ENCODE measurements at regions not wholly inside any gene's neighbourhood (a gene's known extent, or its start where the extent isn't known, plus 50 kb on each side); places are given as distances from the start of the nearest gene placed in this dataset.
A peak's percentile ranks its signal among the peaks of the same experiment; 100 is the strongest.

DNA sequence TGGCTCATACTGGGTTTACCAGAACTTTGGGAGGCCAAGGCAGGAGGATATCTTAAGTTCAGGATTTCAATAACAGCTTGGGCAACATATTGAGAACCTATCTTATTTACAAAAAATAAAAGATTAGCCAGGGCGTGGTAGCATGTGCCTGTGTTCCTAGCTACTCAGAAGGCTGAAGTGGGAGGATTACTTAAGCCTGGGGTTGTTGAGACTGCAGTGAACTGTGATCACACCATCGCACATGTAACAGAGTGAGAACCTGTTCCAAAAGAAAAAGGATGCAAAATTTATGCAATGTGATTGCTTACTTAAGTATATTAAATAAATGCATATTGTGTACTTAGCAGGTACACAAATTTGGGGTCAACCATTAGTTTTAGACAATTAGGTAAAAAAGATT is 768.9 kb upstream of the CDH7 start:
- Histone ChIP-seq H3K36me3 (ENCODE audit: control insufficient read depth in 2 of 2, insufficient read depth in 2 of 2, low read length in 1 of 2) (no peaks in the 10 kb centered on the region), H3K27me3 (ENCODE audit: control insufficient read depth in 2 of 2, insufficient read depth in 1 of 2, low read length in 1 of 2) (no peaks in the 10 kb centered on the region), H3K27ac (ENCODE audit: low read depth in 1 of 2, low read length in 1 of 2) (no peak overlapping the region), H3K4me3 (ENCODE audit: low read length in 2 of 2) (no peak overlapping the region), H3K9me3 (ENCODE audit: control insufficient read depth in 2 of 2, insufficient read depth in 1 of 2, low read length in 1 of 2) (peaks cover 0 to 4% of the 10 kb centered on the region in 2 donors), H3K4me1 (ENCODE audit: control insufficient read depth in 2 of 2, insufficient read depth in 2 of 2, low read length in 2 of 2) (no peaks in the 10 kb centered on the region)
- no peak for DNase-seq (ENCODE audit: low read depth in 6 of 9, low spot score in 9 of 9)
- WGBS = 90% methylated on average over 2 of the region's 2 CpGs

DNA sequence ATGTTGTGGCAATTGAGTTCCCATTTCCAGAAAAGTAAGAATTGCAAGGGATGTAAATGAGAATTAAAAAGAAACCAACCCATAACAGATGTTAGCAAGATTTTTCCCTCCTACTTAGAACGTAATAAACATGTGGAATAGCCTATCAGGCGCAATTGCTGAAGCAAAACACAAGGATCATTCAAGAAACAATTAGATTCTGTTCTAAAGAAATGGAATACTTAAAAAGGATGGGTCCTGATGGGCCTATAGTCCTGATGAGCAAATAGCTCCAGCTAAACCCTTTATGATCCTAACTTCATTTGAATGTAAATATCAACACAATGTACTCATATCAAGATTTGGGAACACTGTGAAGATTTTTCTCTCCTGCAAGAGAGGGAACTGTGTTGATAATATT is 771.0 kb upstream of the CDH7 start:
- Histone ChIP-seq H3K27me3 (ENCODE audit: control insufficient read depth in 2 of 2, insufficient read depth in 1 of 2, low read length in 1 of 2) (no peaks in the 10 kb centered on the region), H3K9me3 (ENCODE audit: control insufficient read depth in 2 of 2, insufficient read depth in 1 of 2, low read length in 1 of 2) (peaks cover 0 to 4% of the 10 kb centered on the region in 2 donors), H3K4me3 (ENCODE audit: low read length in 2 of 2) (no peak overlapping the region), H3K4me1 (ENCODE audit: control insufficient read depth in 2 of 2, insufficient read depth in 2 of 2, low read length in 2 of 2) (no peaks in the 10 kb centered on the region), H3K27ac (ENCODE audit: low read depth in 1 of 2, low read length in 1 of 2) (no peak overlapping the region), H3K36me3 (ENCODE audit: control insufficient read depth in 2 of 2, insufficient read depth in 2 of 2, low read length in 1 of 2) (no peaks in the 10 kb centered on the region)
- 86% methylated on average over 2 of the region's 2 CpGs for WGBS
- DNase-seq (ENCODE audit: low read depth in 6 of 9, low spot score in 9 of 9) = no peak

- no peaks in the 10 kb centered on the region for H3K27me3 ChIP-seq (ENCODE audit: control insufficient read depth in 2 of 2, insufficient read depth in 1 of 2, low read length in 1 of 2)
- DNase-seq (ENCODE audit: low read depth in 6 of 9, low spot score in 9 of 9) = peak in 1 of 9 donors; percentile 7
- H3K27ac ChIP-seq (ENCODE audit: low read depth in 1 of 2, low read length in 1 of 2) = no peak overlapping the region
- no peaks in the 10 kb centered on the region for H3K9me3 ChIP-seq (ENCODE audit: control insufficient read depth in 2 of 2, insufficient read depth in 1 of 2, low read length in 1 of 2)
- no peaks in the 10 kb centered on the region for H3K4me1 ChIP-seq (ENCODE audit: control insufficient read depth in 2 of 2, insufficient read depth in 2 of 2, low read length in 2 of 2)
- H3K4me3 ChIP-seq (ENCODE audit: low read length in 2 of 2) = no peak overlapping the region
- WGBS = 91% methylated on average over 8 of the region's 8 CpGs
- H3K36me3 ChIP-seq (ENCODE audit: control insufficient read depth in 2 of 2, insufficient read depth in 2 of 2, low read length in 1 of 2) = no peaks in the 10 kb centered on the region
Observed at GRCh38 chr18:64974391-64975125, 776.3 kb upstream of the CDH7 start.

DNA sequence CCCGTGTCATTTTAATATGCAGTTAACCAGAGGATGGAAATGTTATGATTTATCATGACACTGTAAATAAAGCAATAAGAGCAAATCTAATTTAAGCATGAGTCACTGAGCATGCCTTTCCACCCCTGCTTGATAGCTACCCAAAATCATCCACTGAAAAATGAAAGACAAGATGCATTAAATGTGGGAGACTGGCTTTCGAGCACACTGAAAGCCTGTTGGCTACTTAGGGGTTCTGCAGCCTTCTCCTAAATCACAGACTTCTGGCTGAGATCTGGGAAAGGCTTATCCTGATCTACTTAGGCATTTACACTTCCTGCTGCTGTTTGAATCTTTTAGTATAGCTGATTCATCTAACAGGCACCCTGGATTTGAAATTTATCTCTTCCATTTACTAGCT is 778.3 kb upstream of the CDH7 start:
- Histone ChIP-seq H3K4me3 (ENCODE audit: low read length in 2 of 2) (no peak overlapping the region), H3K9me3 (ENCODE audit: control insufficient read depth in 2 of 2, insufficient read depth in 1 of 2, low read length in 1 of 2) (no peaks in the 10 kb centered on the region), H3K27me3 (ENCODE audit: control insufficient read depth in 2 of 2, insufficient read depth in 1 of 2, low read length in 1 of 2) (no peaks in the 10 kb centered on the region), H3K4me1 (ENCODE audit: control insufficient read depth in 2 of 2, insufficient read depth in 2 of 2, low read length in 2 of 2) (no peaks in the 10 kb centered on the region), H3K36me3 (ENCODE audit: control insufficient read depth in 2 of 2, insufficient read depth in 2 of 2, low read length in 1 of 2) (no peaks in the 10 kb centered on the region), H3K27ac (ENCODE audit: low read depth in 1 of 2, low read length in 1 of 2) (no peak overlapping the region)
- no peak for DNase-seq (ENCODE audit: low read depth in 6 of 9, low spot score in 9 of 9)
- WGBS = 81% methylated on average over 2 of the region's 2 CpGs

DNA sequence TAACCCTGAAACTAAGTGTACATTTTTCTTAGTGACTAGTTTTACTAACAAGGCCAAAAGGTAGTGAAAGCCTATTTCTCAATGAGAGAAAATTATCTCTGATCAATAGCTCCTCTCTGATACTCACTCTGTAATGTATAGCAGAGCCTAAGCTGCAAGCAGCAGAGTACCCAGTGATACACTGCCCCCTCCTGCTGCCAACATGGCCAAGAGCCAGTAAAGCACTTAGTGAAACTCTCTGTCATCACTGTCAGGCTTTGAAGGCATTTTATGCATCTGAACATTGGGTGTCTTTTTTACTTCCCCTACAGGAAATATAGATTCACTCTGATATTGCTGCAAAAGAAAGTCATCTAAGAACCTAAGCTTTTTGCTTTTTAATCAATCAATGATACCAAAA is 784.1 kb upstream of the CDH7 start:
- Histone ChIP-seq H3K4me1 (ENCODE audit: control insufficient read depth in 2 of 2, insufficient read depth in 2 of 2, low read length in 2 of 2) (no peaks in the 10 kb centered on the region), H3K27me3 (ENCODE audit: control insufficient read depth in 2 of 2, insufficient read depth in 1 of 2, low read length in 1 of 2) (no peaks in the 10 kb centered on the region), H3K4me3 (ENCODE audit: low read length in 2 of 2) (no peak overlapping the region), H3K36me3 (ENCODE audit: control insufficient read depth in 2 of 2, insufficient read depth in 2 of 2, low read length in 1 of 2) (no peaks in the 10 kb centered on the region), H3K9me3 (ENCODE audit: control insufficient read depth in 2 of 2, insufficient read depth in 1 of 2, low read length in 1 of 2) (no peaks in the 10 kb centered on the region), H3K27ac (ENCODE audit: low read depth in 1 of 2, low read length in 1 of 2) (no peak overlapping the region)
- DNase-seq (ENCODE audit: low read depth in 6 of 9, low spot score in 9 of 9) = no peak

DNA sequence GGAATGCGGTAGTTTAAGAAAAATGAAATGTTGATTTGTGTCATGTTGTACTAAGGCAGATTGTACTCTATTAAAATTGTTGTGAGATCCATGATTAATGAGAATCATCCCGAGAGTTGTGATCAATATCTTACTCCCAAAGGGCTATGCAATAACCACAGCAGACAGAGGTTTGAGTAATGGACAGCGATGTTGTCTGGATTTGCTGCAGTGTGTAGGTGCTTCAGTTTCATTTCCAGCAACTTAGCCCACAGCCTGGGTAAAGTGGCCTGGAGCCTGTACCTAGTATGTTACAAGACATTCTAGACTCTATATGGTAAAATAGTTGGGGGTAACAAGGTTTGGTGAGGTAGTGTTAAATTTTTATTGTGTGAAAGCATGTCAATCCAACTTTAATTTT is 794.3 kb upstream of the CDH7 start:
- Histone ChIP-seq H3K4me1 (ENCODE audit: control insufficient read depth in 2 of 2, insufficient read depth in 2 of 2, low read length in 2 of 2) (no peaks in the 10 kb centered on the region), H3K4me3 (ENCODE audit: low read length in 2 of 2) (no peak overlapping the region), H3K27ac (ENCODE audit: low read depth in 1 of 2, low read length in 1 of 2) (no peak overlapping the region), H3K9me3 (ENCODE audit: control insufficient read depth in 2 of 2, insufficient read depth in 1 of 2, low read length in 1 of 2) (no peaks in the 10 kb centered on the region), H3K36me3 (ENCODE audit: control insufficient read depth in 2 of 2, insufficient read depth in 2 of 2, low read length in 1 of 2) (no peaks in the 10 kb centered on the region), H3K27me3 (ENCODE audit: control insufficient read depth in 2 of 2, insufficient read depth in 1 of 2, low read length in 1 of 2) (no peaks in the 10 kb centered on the region)
- DNase-seq (ENCODE audit: low read depth in 6 of 9, low spot score in 9 of 9) = no peak
- WGBS = 93% methylated on average over 3 of the region's 3 CpGs

DNA sequence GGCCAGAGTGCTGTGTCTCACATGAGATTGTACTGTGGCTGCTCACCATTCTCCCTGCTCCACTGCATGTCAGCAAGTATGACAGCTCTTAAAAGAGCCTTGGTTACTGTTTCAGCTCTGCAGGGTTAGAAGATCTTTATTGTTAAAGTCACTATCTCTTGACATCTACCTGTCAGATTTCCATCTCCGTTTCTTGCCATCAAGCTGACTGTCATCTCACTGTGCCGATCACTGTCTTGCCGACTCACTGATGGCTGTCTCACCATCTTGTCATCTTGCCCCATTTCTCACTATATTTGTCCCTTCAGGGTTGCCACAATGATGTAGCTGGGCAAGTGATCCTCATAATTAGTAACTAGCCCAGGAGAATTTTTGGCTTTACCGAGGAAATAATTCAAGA is 800.9 kb upstream of the CDH7 start:
- no peak overlapping the region for H3K4me3 ChIP-seq (ENCODE audit: low read length in 2 of 2)
- H3K27ac ChIP-seq (ENCODE audit: low read depth in 1 of 2, low read length in 1 of 2) = no peak overlapping the region
- H3K36me3 ChIP-seq (ENCODE audit: control insufficient read depth in 2 of 2, insufficient read depth in 2 of 2, low read length in 1 of 2) = no peaks in the 10 kb centered on the region
- H3K27me3 ChIP-seq (ENCODE audit: control insufficient read depth in 2 of 2, insufficient read depth in 1 of 2, low read length in 1 of 2) = no peaks in the 10 kb centered on the region
- H3K9me3 ChIP-seq (ENCODE audit: control insufficient read depth in 2 of 2, insufficient read depth in 1 of 2, low read length in 1 of 2) = peaks cover 1 to 3% of the 10 kb centered on the region in 2 donors
- WGBS = 96% methylated on average over 4 of the region's 4 CpGs
- no peaks in the 10 kb centered on the region for H3K4me1 ChIP-seq (ENCODE audit: control insufficient read depth in 2 of 2, insufficient read depth in 2 of 2, low read length in 2 of 2)
- DNase-seq (ENCODE audit: low read depth in 6 of 9, low spot score in 9 of 9) = no peak

DNA sequence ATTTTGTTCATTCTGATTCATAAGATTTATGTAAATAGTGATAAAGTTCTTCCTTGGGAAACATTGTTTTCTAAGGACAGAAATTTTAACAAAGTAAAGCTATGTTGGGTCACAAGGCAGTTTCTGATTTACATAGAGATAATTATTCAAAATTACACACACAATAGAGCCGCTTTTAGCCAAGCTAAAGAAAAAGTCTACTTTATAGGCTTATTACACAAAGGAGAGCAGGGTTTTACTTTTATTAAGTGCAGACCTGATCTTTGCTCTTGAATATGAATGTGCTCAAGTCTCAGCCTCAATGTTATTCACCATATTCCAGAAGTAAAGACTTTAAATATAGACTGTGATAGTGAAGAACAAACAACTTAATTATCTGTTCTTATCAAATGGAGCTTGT is 787.8 kb upstream of the LINC00305 start:
- H3K36me3 ChIP-seq (ENCODE audit: control insufficient read depth in 2 of 2, insufficient read depth in 2 of 2, low read length in 1 of 2) = no peaks in the 10 kb centered on the region
- H3K9me3 ChIP-seq (ENCODE audit: control insufficient read depth in 2 of 2, insufficient read depth in 1 of 2, low read length in 1 of 2) = no peaks in the 10 kb centered on the region
- no peak for DNase-seq (ENCODE audit: low read depth in 6 of 9, low spot score in 9 of 9)
- no peak overlapping the region for H3K4me3 ChIP-seq (ENCODE audit: low read length in 2 of 2)
- 93% methylated on average over 1 of the region's 1 CpG for WGBS
- H3K4me1 ChIP-seq (ENCODE audit: control insufficient read depth in 2 of 2, insufficient read depth in 2 of 2, low read length in 2 of 2) = no peaks in the 10 kb centered on the region
- no peaks in the 10 kb centered on the region for H3K27me3 ChIP-seq (ENCODE audit: control insufficient read depth in 2 of 2, insufficient read depth in 1 of 2, low read length in 1 of 2)
- H3K27ac ChIP-seq (ENCODE audit: low read depth in 1 of 2, low read length in 1 of 2) = no peak overlapping the region

DNA sequence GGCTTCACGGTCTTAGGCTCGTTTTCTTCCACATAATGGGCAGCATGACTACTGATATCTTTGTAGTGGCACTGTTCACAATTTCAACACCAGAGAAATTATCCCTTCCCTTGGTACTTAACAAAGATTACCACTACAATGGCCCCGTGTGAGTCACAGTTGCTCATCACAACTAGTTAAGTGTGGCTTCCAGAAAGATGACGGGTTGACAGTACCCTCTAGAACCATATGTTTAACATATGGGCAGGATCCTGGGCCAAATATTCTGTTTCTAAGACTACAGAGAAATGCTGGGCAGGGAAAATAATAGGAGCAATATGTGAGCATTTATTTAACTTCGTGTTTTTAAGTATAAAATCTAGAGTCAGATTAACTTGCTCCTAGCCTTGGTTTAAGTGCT is 780.1 kb upstream of the LINC00305 start:
- Histone ChIP-seq H3K4me3 (ENCODE audit: low read length in 2 of 2) (no peak overlapping the region), H3K27me3 (ENCODE audit: control insufficient read depth in 2 of 2, insufficient read depth in 1 of 2, low read length in 1 of 2) (no peaks in the 10 kb centered on the region), H3K9me3 (ENCODE audit: control insufficient read depth in 2 of 2, insufficient read depth in 1 of 2, low read length in 1 of 2) (no peaks in the 10 kb centered on the region), H3K27ac (ENCODE audit: low read depth in 1 of 2, low read length in 1 of 2) (no peak overlapping the region), H3K36me3 (ENCODE audit: control insufficient read depth in 2 of 2, insufficient read depth in 2 of 2, low read length in 1 of 2) (no peaks in the 10 kb centered on the region), H3K4me1 (ENCODE audit: control insufficient read depth in 2 of 2, insufficient read depth in 2 of 2, low read length in 2 of 2) (no peaks in the 10 kb centered on the region)
- WGBS = 91% methylated on average over 5 of the region's 5 CpGs
- no peak for DNase-seq (ENCODE audit: low read depth in 6 of 9, low spot score in 9 of 9)
